Neural progenitor cell (in vitro differentiated cells): ENCODE measurements at regions not wholly inside any gene's neighbourhood (a gene's known extent, or its start where the extent isn't known, plus 50 kb on each side); places are given as distances from the start of the nearest gene placed in this dataset.

ENCODE experiments used
- DNase-seq: peaks from one replicate; pipeline ENCODE4 v3.0.0-alpha.2; 2016; ENCODE audit warnings: low spot score
- H2AFZ ChIP-seq: fragments of 200-600 bp; sonication (generic); replicated peaks from 2 replicates; pipeline ENCODE4 v1.6.1; 2016; ENCODE audit warnings: antibody characterized with exemption
- H3F3A ChIP-seq: fragments of 200-600 bp; sonication (generic); 2 replicates; pipeline ENCODE4 v1.6.1; 2016; ENCODE audit warnings: antibody characterized with exemption, low read depth
- H3K27ac ChIP-seq: fragments of 200-600 bp; sonication (generic); 2 replicates; pipeline ENCODE4 v1.5.1; 2016; ENCODE audit warnings: mild to moderate bottlenecking
- H3K27me3 ChIP-seq: fragments of 200-600 bp; sonication (generic); 2 replicates; pipeline ENCODE4 v1.6.1; 2016; ENCODE audit warnings: mild to moderate bottlenecking, moderate library complexity
- H3K36me3 ChIP-seq: fragments of 200-600 bp; sonication (generic); 2 replicates; pipeline ENCODE4 v1.5.1; 2016
- H3K4me1 ChIP-seq: fragments of 200-600 bp; sonication (generic); 2 replicates; pipeline ENCODE4 v1.6.1; 2016; ENCODE audit warnings: mixed run types
- H3K4me2 ChIP-seq: fragments of 200-600 bp; sonication (generic); 2 replicates; pipeline ENCODE4 v1.6.1; 2016
- H3K4me3 ChIP-seq: fragments of 200-600 bp; sonication (generic); 2 replicates; pipeline ENCODE4 v1.5.1; 2016
- H3K79me2 ChIP-seq: fragments of 200-600 bp; sonication (generic); 2 replicates; pipeline ENCODE4 v1.6.1; 2016; ENCODE audit warnings: low read depth
- H3K9ac ChIP-seq: fragments of 200-600 bp; sonication (generic); 2 replicates; pipeline ENCODE4 v1.6.1; 2016
- H3K9me3 ChIP-seq: fragments of 200-600 bp; sonication (generic); 2 replicates; pipeline ENCODE4 v1.5.1; 2016; ENCODE audit warnings: low read depth
- H4K20me1 ChIP-seq: fragments of 200-600 bp; sonication (generic); 2 replicates; pipeline ENCODE4 v1.6.1; 2016; ENCODE audit warnings: low read depth
- H3K27ac Mint-ChIP-seq: 3 replicates; pipeline ENCODE4 v1.8.0; 2021; ENCODE audit warnings: mixed read lengths
- H3K27me3 Mint-ChIP-seq: 2 replicates; pipeline ENCODE4 v1.8.0; 2022; ENCODE audit warnings: low read depth, mild to moderate bottlenecking, inconsistent platforms, moderate library complexity, mixed read lengths; ENCODE audit not compliant: insufficient read depth
- H3K36me3 Mint-ChIP-seq: 3 replicates; pipeline ENCODE4 v1.8.0; 2021; ENCODE audit warnings: mixed read lengths
- H3K4me1 Mint-ChIP-seq: 3 replicates; pipeline ENCODE4 v1.8.0; 2021; ENCODE audit warnings: mixed read lengths
- H3K4me3 Mint-ChIP-seq: 3 replicates; pipeline ENCODE4 v1.8.0; 2021; ENCODE audit warnings: mild to moderate bottlenecking, moderate library complexity, mixed read lengths
- H3K9me3 Mint-ChIP-seq: 3 replicates; pipeline ENCODE4 v1.8.0; 2020; ENCODE audit warnings: mixed read lengths
- CTCF ChIP-seq: fragments of 200-600 bp; sonication (generic); IDR thresholded peaks from 2 replicates; pipeline ENCODE4 v1.5.1; 2017; ENCODE audit warnings: antibody characterized with exemption, mild to moderate bottlenecking
- EZH2 ChIP-seq: fragments of 200-600 bp; sonication (generic); IDR thresholded peaks from 2 replicates; pipeline ENCODE4 v1.6.1; 2017; ENCODE audit warnings: antibody characterized with exemption, mild to moderate bottlenecking, moderate library complexity
- EZH2phosphoT487 ChIP-seq: fragments of 200-600 bp; sonication (generic); IDR thresholded peaks from 2 replicates; pipeline ENCODE4 v1.6.1; 2017; ENCODE audit warnings: antibody characterized with exemption

GRCh38 chr16:60810250-60810649 lies 1226.0 kb downstream of the CDH8 start:
- Mint-ChIP-seq H3K4me1 (no peaks in the 10 kb centered on the region), H3K27me3 (no peaks in the 10 kb centered on the region), H3K9me3 (peaks cover 2% of the 10 kb centered on the region), H3K27ac (no peak overlapping the region), H3K36me3 (no peaks in the 10 kb centered on the region), H3K4me3 (no peak overlapping the region)
- no peak overlapping the region for H3K27ac ChIP-seq
- no peaks in the 10 kb centered on the region for H3K27me3 ChIP-seq
- no peaks in the 10 kb centered on the region for H4K20me1 ChIP-seq
- H3K9me3 ChIP-seq, result no peaks in the 10 kb centered on the region
- H3K79me2 ChIP-seq, result no peaks in the 10 kb centered on the region
- H2AFZ ChIP-seq, result peak overlapping the region; percentile 18
- no peaks in the 10 kb centered on the region for H3K36me3 ChIP-seq
- no peak overlapping the region for H3K4me3 ChIP-seq
- no peaks in the 10 kb centered on the region for H3F3A ChIP-seq
- TF ChIP-seq CTCF (no peak), EZH2phosphoT487 (no peak), EZH2 (no peak)
- no peak overlapping the region for H3K9ac ChIP-seq
- H3K4me1 ChIP-seq, result no peaks in the 10 kb centered on the region
- DNase-seq, result no peak
- H3K4me2 ChIP-seq, result no peak overlapping the region

GRCh38 chr16:60792437-60792836 lies 1243.8 kb downstream of the CDH8 start:
- Histone ChIP-seq H2AFZ (no peak overlapping the region), H3K36me3 (no peaks in the 10 kb centered on the region), H3K4me2 (no peak overlapping the region), H3K9ac (no peak overlapping the region), H3K27ac (no peak overlapping the region), H3K4me3 (no peak overlapping the region), H3F3A (no peaks in the 10 kb centered on the region), H3K27me3 (no peaks in the 10 kb centered on the region), H3K9me3 (no peaks in the 10 kb centered on the region), H3K4me1 (peaks cover 6% of the 10 kb centered on the region), H4K20me1 (no peaks in the 10 kb centered on the region), H3K79me2 (no peaks in the 10 kb centered on the region)
- Mint-ChIP-seq H3K27ac (no peak overlapping the region), H3K9me3 (no peaks in the 10 kb centered on the region), H3K27me3 (peaks cover 2% of the 10 kb centered on the region), H3K4me1 (peaks cover 3% of the 10 kb centered on the region), H3K36me3 (no peaks in the 10 kb centered on the region), H3K4me3 (no peak overlapping the region)
- TF ChIP-seq EZH2phosphoT487 (no peak), EZH2 (no peak), CTCF (no peak)
- no peak for DNase-seq

GRCh38 chr16:60788631-60789030 lies 1247.6 kb downstream of the CDH8 start:
- Mint-ChIP-seq H3K27me3 (peaks cover 2% of the 10 kb centered on the region), H3K4me3 (no peak overlapping the region), H3K27ac (no peak overlapping the region), H3K4me1 (peaks cover 3% of the 10 kb centered on the region), H3K36me3 (no peaks in the 10 kb centered on the region), H3K9me3 (no peaks in the 10 kb centered on the region)
- no peaks in the 10 kb centered on the region for H3K79me2 ChIP-seq
- H3K36me3 ChIP-seq, result no peaks in the 10 kb centered on the region
- H2AFZ ChIP-seq, result peak overlapping the region; percentile 71
- H3K4me3 ChIP-seq, result no peak overlapping the region
- H3F3A ChIP-seq, result no peaks in the 10 kb centered on the region
- H3K4me1 ChIP-seq, result peaks cover 6% of the 10 kb centered on the region
- DNase-seq, result peak; percentile 6
- TF ChIP-seq EZH2 (no peak), CTCF (no peak), EZH2phosphoT487 (no peak)
- no peaks in the 10 kb centered on the region for H3K9me3 ChIP-seq
- no peak overlapping the region for H3K4me2 ChIP-seq
- H3K27me3 ChIP-seq, result no peaks in the 10 kb centered on the region
- H3K27ac ChIP-seq, result no peak overlapping the region
- no peaks in the 10 kb centered on the region for H4K20me1 ChIP-seq
- H3K9ac ChIP-seq, result no peak overlapping the region

- no peak overlapping the region for H2AFZ ChIP-seq
- H3K9ac ChIP-seq, result no peak overlapping the region
- no peaks in the 10 kb centered on the region for H3K4me1 ChIP-seq
- peaks cover 5% of the 10 kb centered on the region for H3K9me3 Mint-ChIP-seq
- H3K4me2 ChIP-seq, result no peak overlapping the region
- H3K79me2 ChIP-seq, result no peaks in the 10 kb centered on the region
- no peak overlapping the region for H3K27ac ChIP-seq
- H3K36me3 ChIP-seq, result no peaks in the 10 kb centered on the region
- no peaks in the 10 kb centered on the region for H3F3A ChIP-seq
- DNase-seq, result no peak
- no peaks in the 10 kb centered on the region for H3K36me3 Mint-ChIP-seq
- H3K4me3 Mint-ChIP-seq, result no peak overlapping the region
- TF ChIP-seq EZH2phosphoT487, result no peak
- TF ChIP-seq EZH2, result no peak
- no peak for TF ChIP-seq CTCF
- H3K4me3 ChIP-seq, result no peak overlapping the region
- no peak overlapping the region for H3K27ac Mint-ChIP-seq
- H3K9me3 ChIP-seq, result no peaks in the 10 kb centered on the region
- H4K20me1 ChIP-seq, result no peaks in the 10 kb centered on the region
- no peaks in the 10 kb centered on the region for H3K27me3 ChIP-seq
- H3K27me3 Mint-ChIP-seq, result no peaks in the 10 kb centered on the region
- H3K4me1 Mint-ChIP-seq, result no peaks in the 10 kb centered on the region
Observed at GRCh38 chr16:60776281-60776680, 1260.0 kb downstream of the CDH8 start.
